Endothelial cell of umbilical vein (primary cell): ENCODE measurements at regions not wholly inside any gene's neighbourhood (a gene's known extent, or its start where the extent isn't known, plus 50 kb on each side); places are given as distances from the start of the nearest gene placed in this dataset.

Source experiments
- BruUV-seq: library from RNA; stranded (reverse); fragments of 400-500 nt; replicated peaks from 2 replicates; lab custom pipeline; 2021; lab: Mats Ljungman, UMichigan
- CTCF ChIA-PET: fragments of 300-600, 350-600 bp; sonication (Branson Sonifier 250); formaldehyde crosslinking; loops from one replicate; lab custom pipeline; 2021; ENCODE audit warnings: antibody characterized with exemption, inconsistent platforms; lab: Charles Lee
- POLR2A ChIA-PET: fragments of 300-600, 350-600 bp; sonication (Branson Sonifier 250); formaldehyde crosslinking; loops from one replicate; lab custom pipeline; 2021; ENCODE audit warnings: antibody characterized with exemption, inconsistent platforms; lab: Charles Lee
- DNase-seq: peaks from one replicate; pipeline ENCODE4 v3.0.0-alpha.2; 2011; ENCODE audit warnings: low read depth, low spot score
- FAIRE-seq: peaks from 2 replicates; lab custom pipeline; 2011; peaks lifted over from hg19 to GRCh38; lab: Jason Lieb, UNC
- H2AFZ ChIP-seq: 2 replicates; pipeline ENCODE4 v1.6.0; 2012; ENCODE audit warnings: low read depth, low read length, control low read depth, inconsistent platforms
- H3K27ac ChIP-seq: 2 replicates; pipeline ENCODE4 v1.5.1; 2011; ENCODE audit warnings: low read depth, mild to moderate bottlenecking, control low read depth, low read length, moderate library complexity; ENCODE audit not compliant: insufficient read depth
- H3K27me3 ChIP-seq, 2 experiments: 2 replicates each; pipeline versions ENCODE4 v1.6.0 to v1.6.1; 2011; ENCODE audit warnings: low read length in 2 of 2, mixed read lengths in 1 of 2; ENCODE audit not compliant: control insufficient read depth in 2 of 2, insufficient read depth in 2 of 2
- H3K36me3 ChIP-seq, 2 experiments: 2 replicates in 1 of 2; 3 replicates in 1 of 2; pipeline ENCODE4 v1.5.1; 2011; ENCODE audit warnings: low read length in 2 of 2, mild to moderate bottlenecking in 1 of 2, moderate library complexity in 1 of 2; ENCODE audit not compliant: control insufficient read depth in 2 of 2, insufficient read depth in 2 of 2; ENCODE audit errors: extremely low read depth in 1 of 2
- H3K4me1 ChIP-seq: 3 replicates; pipeline ENCODE4 v1.5.1; 2011; ENCODE audit warnings: mild to moderate bottlenecking, low read length; ENCODE audit not compliant: control insufficient read depth, insufficient read depth; ENCODE audit errors: extremely low read depth
- H3K4me2 ChIP-seq: 2 replicates; pipeline ENCODE4 v1.6.1; 2011; ENCODE audit warnings: low read length, control low read depth, mixed read lengths; ENCODE audit not compliant: insufficient read depth
- H3K4me3 ChIP-seq, 3 experiments: fragments of 200-600 bp in 1 of 3; sonication (generic), shearing (Covaris generic) in 1 of 3; replicated peaks in 1 of 3; 2 replicates each; pipeline ENCODE4 v1.5.1; 2011 to 2016; ENCODE audit warnings: control low read depth in 3 of 3, low read length in 3 of 3, mild to moderate bottlenecking in 2 of 3, inconsistent platforms in 1 of 3, low read depth in 1 of 3, moderate library complexity in 1 of 3; ENCODE audit not compliant: insufficient read depth in 1 of 3
- H3K79me2 ChIP-seq: 2 replicates; pipeline ENCODE4 v1.6.0; 2012; ENCODE audit warnings: low read length, inconsistent platforms; ENCODE audit not compliant: control insufficient read depth, insufficient read depth
- H3K9ac ChIP-seq: replicated peaks from 2 replicates; pipeline ENCODE3; 2011; ENCODE audit warnings: low read length, control low read depth; ENCODE audit not compliant: insufficient read depth; ENCODE audit errors: extremely low read depth
- H3K9me1 ChIP-seq: replicated peaks from 3 replicates; pipeline ENCODE4 v1.6.0; 2011; ENCODE audit warnings: mild to moderate bottlenecking, low read length; ENCODE audit not compliant: control insufficient read depth, insufficient read depth; ENCODE audit errors: extremely low read depth
- H3K9me3 ChIP-seq: replicated peaks from 2 replicates; pipeline ENCODE4 v1.5.1; 2012; ENCODE audit warnings: low read length, inconsistent platforms; ENCODE audit not compliant: control insufficient read depth, insufficient read depth
- H4K20me1 ChIP-seq: replicated peaks from 2 replicates; pipeline ENCODE3; 2011; ENCODE audit warnings: mild to moderate bottlenecking, low read length; ENCODE audit not compliant: control insufficient read depth, insufficient read depth; ENCODE audit errors: extremely low read depth
- CTCF ChIP-seq, 2 donors: IDR thresholded peaks; 1 replicate in 1 of 2; 2 replicates in 1 of 2; pipeline ENCODE4 v1.5.1; 2011; ENCODE audit warnings: low read length in 2 of 2, mild to moderate bottlenecking in 2 of 2, moderate library complexity in 2 of 2, control low read depth in 1 of 2, inconsistent platforms in 1 of 2, low read depth in 1 of 2; ENCODE audit not compliant: insufficient read depth in 1 of 2; ENCODE audit errors: extremely low read depth in 1 of 2
- EZH2 ChIP-seq: IDR thresholded peaks from 2 replicates; pipeline ENCODE4 v1.6.1; 2012; ENCODE audit warnings: borderline replicate concordance, low read depth, mild to moderate bottlenecking, moderate library complexity, low read length, inconsistent platforms; ENCODE audit not compliant: severe bottlenecking
- FOS ChIP-seq: IDR thresholded peaks from 2 replicates; pipeline ENCODE4 v1.6.1; 2011; ENCODE audit warnings: mild to moderate bottlenecking, low read length, moderate library complexity, borderline replicate concordance; ENCODE audit not compliant: insufficient read depth
- GATA2 ChIP-seq: IDR thresholded peaks from 2 replicates; pipeline ENCODE4 v1.7.0; 2011; ENCODE audit warnings: low read depth, mild to moderate bottlenecking, moderate library complexity, mixed read lengths, low read length; ENCODE audit not compliant: insufficient read length, insufficient read depth
- JUN ChIP-seq: IDR thresholded peaks from 2 replicates; pipeline ENCODE4 v1.6.1; 2011; ENCODE audit warnings: borderline replicate concordance, low read depth; ENCODE audit not compliant: insufficient read length, insufficient read depth
- MAX ChIP-seq: IDR thresholded peaks from 2 replicates; pipeline ENCODE4 v1.6.1; 2011; ENCODE audit not compliant: insufficient read depth, insufficient read length
- MYC ChIP-seq: IDR thresholded peaks from one replicate; pipeline ENCODE4 v1.6.1; 2011; ENCODE audit warnings: mild to moderate bottlenecking, low read depth, low read length
- POLR2A ChIP-seq: IDR thresholded peaks from 2 replicates; pipeline ENCODE4 v1.6.1; 2012; ENCODE audit warnings: low read depth, mild to moderate bottlenecking, control low read depth, low read length
- POLR2AphosphoS5 ChIP-seq: IDR thresholded peaks from 2 replicates; pipeline ENCODE4 v1.6.1; 2012; ENCODE audit warnings: low read depth, mild to moderate bottlenecking, control low read depth, low read length, moderate library complexity; ENCODE audit not compliant: insufficient read depth
- dilution Hi-C: fragments of 300-500 bp; cut with MboI; formaldehyde crosslinking; loops from one replicate; pipeline ENCODE4 v1.15.0; 2019; ENCODE audit warnings: low sequenced_read_pairs; ENCODE audit not compliant: extremely low pct_ligation_motif_present
- intact Hi-C: fragments of 100-400 bp; cut with micrococcal nuclease; formaldehyde crosslinking; loops from one replicate; pipeline ENCODE4 v1.10.0; 2022

- dilution Hi-C loops (no loop called here), intact Hi-C loops (no loop called here)
- Histone ChIP-seq H3K9ac (no peak overlapping the region), H2AFZ (no peak overlapping the region), H3K9me3 (no peaks in the 10 kb centered on the region), H3K36me3 (no peaks in the 10 kb centered on the region), H3K27me3 (no peaks in the 10 kb centered on the region), H3K4me2 (no peak overlapping the region), H4K20me1 (no peaks in the 10 kb centered on the region), H3K9me1 (no peaks in the 10 kb centered on the region), H3K4me3 (no peak overlapping the region), H3K27ac (no peak overlapping the region), H3K79me2 (no peaks in the 10 kb centered on the region), H3K4me1 (no peaks in the 10 kb centered on the region)
- no peak for TF ChIP-seq EZH2
- TF ChIP-seq POLR2A, result no peak
- no peak for TF ChIP-seq CTCF (IDR thresholded peaks at IDR 0.05; ENCODE audit: extremely low read depth in 1 of 2, insufficient read depth in 1 of 2, low read depth in 1 of 2, low read length in 2 of 2)
- TF ChIP-seq FOS, result no peak
- no peak for TF ChIP-seq JUN
- no peak for TF ChIP-seq MYC
- no peak for TF ChIP-seq POLR2AphosphoS5
- TF ChIP-seq GATA2, result no peak
- no peak for TF ChIP-seq MAX
- ChIA-PET POLR2A (no interaction called here), CTCF (no interaction called here)
- FAIRE-seq, result no peak
- no peak for DNase-seq
- no TSS peak for BruUV-seq
These were observed 1272.2 kb upstream of the LRRTM1 start for GRCh38 chr2:81576713-81577112.
